ENCODE measurements at regions not wholly inside any gene's neighbourhood (a gene's known extent, or its start where the extent isn't known, plus 50 kb on each side); places are given as distances from the start of the nearest gene placed in this dataset.

- TF ChIP-seq EP300 (IDR thresholded peaks at IDR 0.05): no peak
- no peak for TF ChIP-seq CTCF (IDR thresholded peaks at IDR 0.05)
- no peak for TF ChIP-seq POLR2AphosphoS5 (IDR thresholded peaks at IDR 0.05)
- no peak for TF ChIP-seq POLR2A (IDR thresholded peaks at IDR 0.05)
Measured at GRCh38 chr5:174518512-174518911, 205.9 kb upstream of the MSX2 start.

Measured in suprapubic skin (tissue), 4 donors.